B cell (primary cell): ENCODE measurements at regions not wholly inside any gene's neighbourhood (a gene's known extent, or its start where the extent isn't known, plus 50 kb on each side); places are given as distances from the start of the nearest gene placed in this dataset.

Source experiments
- EZH2 ChIP-seq: IDR thresholded peaks from 2 replicates; pipeline ENCODE4 v1.6.1; 2012; ENCODE audit warnings: borderline replicate concordance, low read depth, mild to moderate bottlenecking, moderate library complexity, low read length; ENCODE audit not compliant: insufficient read depth, poor library complexity, severe bottlenecking
- TF ChIP-seq, protein P1 (sequence below): fragments of 200-600 bp; IDR thresholded peaks from one replicate; pipeline ENCODE4 v1.8.0; 2022; ENCODE audit warnings: antibody characterized with exemption, mild to moderate bottlenecking

- TF ChIP-seq EZH2, result no peak
- TF ChIP-seq, protein P1, sequence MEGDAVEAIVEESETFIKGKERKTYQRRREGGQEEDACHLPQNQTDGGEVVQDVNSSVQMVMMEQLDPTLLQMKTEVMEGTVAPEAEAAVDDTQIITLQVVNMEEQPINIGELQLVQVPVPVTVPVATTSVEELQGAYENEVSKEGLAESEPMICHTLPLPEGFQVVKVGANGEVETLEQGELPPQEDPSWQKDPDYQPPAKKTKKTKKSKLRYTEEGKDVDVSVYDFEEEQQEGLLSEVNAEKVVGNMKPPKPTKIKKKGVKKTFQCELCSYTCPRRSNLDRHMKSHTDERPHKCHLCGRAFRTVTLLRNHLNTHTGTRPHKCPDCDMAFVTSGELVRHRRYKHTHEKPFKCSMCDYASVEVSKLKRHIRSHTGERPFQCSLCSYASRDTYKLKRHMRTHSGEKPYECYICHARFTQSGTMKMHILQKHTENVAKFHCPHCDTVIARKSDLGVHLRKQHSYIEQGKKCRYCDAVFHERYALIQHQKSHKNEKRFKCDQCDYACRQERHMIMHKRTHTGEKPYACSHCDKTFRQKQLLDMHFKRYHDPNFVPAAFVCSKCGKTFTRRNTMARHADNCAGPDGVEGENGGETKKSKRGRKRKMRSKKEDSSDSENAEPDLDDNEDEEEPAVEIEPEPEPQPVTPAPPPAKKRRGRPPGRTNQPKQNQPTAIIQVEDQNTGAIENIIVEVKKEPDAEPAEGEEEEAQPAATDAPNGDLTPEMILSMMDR, result no peak
These were observed 429.4 kb downstream of the GXYLT1 start for GRCh38 chr12:41715256-41715655.
